ENCODE measurements at regions not wholly inside any gene's neighbourhood (a gene's known extent, or its start where the extent isn't known, plus 50 kb on each side); places are given as distances from the start of the nearest gene placed in this dataset.
A peak's percentile ranks its signal among the peaks of the same experiment; 100 is the strongest.

DNA sequence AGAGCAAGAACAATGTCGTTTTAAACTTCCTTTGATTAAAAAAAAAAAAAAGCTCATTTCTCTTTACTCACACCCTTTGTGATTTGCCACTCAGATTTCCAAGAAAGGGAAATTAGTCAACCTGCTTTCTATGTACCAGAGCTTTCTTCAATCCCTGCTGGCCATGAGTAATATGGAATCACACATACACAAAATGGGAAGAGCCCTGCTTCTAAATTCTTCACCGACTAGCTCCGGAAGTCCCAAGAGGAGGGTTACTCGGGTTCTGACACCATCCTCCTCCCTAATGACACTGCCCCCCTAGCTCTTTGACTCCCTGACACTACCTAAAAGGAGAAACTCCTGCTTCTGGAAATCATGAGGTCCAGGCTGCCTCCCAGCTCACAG is 81.8 kb upstream of the SFMBT2 start:
- no peaks in the 10 kb centered on the region for H3K9me3 ChIP-seq (ENCODE audit: control insufficient read depth, insufficient read depth, low read depth, low read length)
- no peak overlapping the region for H3K27ac ChIP-seq (ENCODE audit: extremely low read depth, low read depth, low read length)
- no peaks in the 10 kb centered on the region for H3K36me3 ChIP-seq (ENCODE audit: control insufficient read depth in 2 of 2, insufficient read depth in 1 of 2, low read length in 2 of 2)
- CTCF ChIA-PET: no interaction called here
- POLR2A ChIA-PET: interaction anchor here (0.7 kb wide), 1 partner anchor 33 kb away, joined by 4 read pairs; no protein-coding TSS in a partner anchor
- H3K4me3 ChIP-seq (ENCODE audit: low read depth, low read length): no peak overlapping the region
- no peak for TF ChIP-seq OSR2 (tag by site-specific recombination; IDR thresholded peaks at IDR 0.05)
- TF ChIP-seq, protein P1, sequence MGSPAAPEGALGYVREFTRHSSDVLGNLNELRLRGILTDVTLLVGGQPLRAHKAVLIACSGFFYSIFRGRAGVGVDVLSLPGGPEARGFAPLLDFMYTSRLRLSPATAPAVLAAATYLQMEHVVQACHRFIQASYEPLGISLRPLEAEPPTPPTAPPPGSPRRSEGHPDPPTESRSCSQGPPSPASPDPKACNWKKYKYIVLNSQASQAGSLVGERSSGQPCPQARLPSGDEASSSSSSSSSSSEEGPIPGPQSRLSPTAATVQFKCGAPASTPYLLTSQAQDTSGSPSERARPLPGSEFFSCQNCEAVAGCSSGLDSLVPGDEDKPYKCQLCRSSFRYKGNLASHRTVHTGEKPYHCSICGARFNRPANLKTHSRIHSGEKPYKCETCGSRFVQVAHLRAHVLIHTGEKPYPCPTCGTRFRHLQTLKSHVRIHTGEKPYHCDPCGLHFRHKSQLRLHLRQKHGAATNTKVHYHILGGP (tag by site-specific recombination; IDR thresholded peaks at IDR 0.05): peak; percentile 31; the same call in 1 of the 2 replicates
- H3K4me1 ChIP-seq (ENCODE audit: control insufficient read depth, insufficient read depth, low read length): peaks cover 8% of the 10 kb centered on the region

DNA sequence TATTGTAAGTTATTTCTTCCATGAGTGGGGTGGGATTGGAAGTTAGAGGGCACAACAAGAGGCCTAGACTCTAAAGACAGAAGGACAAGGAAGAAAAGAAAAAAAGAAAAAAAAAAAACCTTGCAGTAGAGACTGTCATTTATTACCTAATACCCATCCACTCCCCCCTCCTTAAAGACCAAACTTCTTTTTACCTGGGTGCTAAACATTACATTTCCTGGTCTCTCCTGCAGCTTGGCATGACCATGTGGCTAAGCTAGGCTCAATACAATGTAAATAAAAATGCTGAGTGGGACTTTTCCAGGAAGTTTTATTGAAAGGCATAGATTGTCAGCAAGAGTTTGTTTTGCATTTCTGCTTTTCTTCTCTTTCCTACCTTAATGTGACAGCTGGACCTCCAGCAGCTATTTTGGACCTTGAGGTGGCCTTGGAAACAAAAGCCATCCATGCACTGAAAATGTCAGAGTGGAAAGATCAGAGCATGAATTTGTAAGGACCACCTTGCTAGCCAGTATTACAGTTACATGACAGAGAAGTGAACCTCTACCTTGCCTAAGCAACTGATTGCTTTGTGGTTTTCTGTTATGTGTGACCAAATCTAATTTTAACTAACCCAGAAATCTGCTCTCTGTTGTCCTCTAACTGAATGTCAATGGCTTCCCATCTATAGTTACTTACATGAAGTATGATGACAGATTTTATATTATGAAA is 81.3 kb upstream of the SFMBT2 start:
- Histone ChIP-seq H3K4me3 (ENCODE audit: low read depth, low read length) (no peak overlapping the region), H3K9me3 (ENCODE audit: control insufficient read depth, insufficient read depth, low read depth, low read length) (no peaks in the 10 kb centered on the region), H3K27ac (ENCODE audit: extremely low read depth, low read depth, low read length) (no peak overlapping the region), H3K4me1 (ENCODE audit: control insufficient read depth, insufficient read depth, low read length) (peaks cover 10% of the 10 kb centered on the region), H3K36me3 (ENCODE audit: control insufficient read depth in 2 of 2, insufficient read depth in 1 of 2, low read length in 2 of 2) (no peaks in the 10 kb centered on the region)
- CTCF ChIA-PET: interaction anchor here (0.6 kb wide), 1 partner anchor 18 kb away, joined by 5 read pairs; no protein-coding TSS in a partner anchor
- POLR2A ChIA-PET: interaction anchor here (0.7 kb wide), 1 partner anchor 33 kb away, joined by 4 read pairs; no protein-coding TSS in a partner anchor
- TF ChIP-seq ZNF16 (tag by site-specific recombination; IDR thresholded peaks at IDR 0.05; ENCODE audit: low read depth) (no peak), ZNF707 (tag by site-specific recombination; IDR thresholded peaks at IDR 0.05) (no peak), ZNF521 (tag by site-specific recombination; IDR thresholded peaks at IDR 0.05) (no peak), ZNF830 (tag by site-specific recombination; IDR thresholded peaks at IDR 0.05; ENCODE audit: low read depth) (no peak), ZNF140 (tag by site-specific recombination; IDR thresholded peaks at IDR 0.05) (no peak), GLIS1 (tag by site-specific recombination; IDR thresholded peaks at IDR 0.05) (no peak), TCF7L2 (IDR thresholded peaks at IDR 0.05; ENCODE audit: borderline replicate concordance, low read depth, low read length) (no peak), ZNF354C (tag by site-specific recombination; IDR thresholded peaks at IDR 0.05; ENCODE audit: borderline replicate concordance, low read depth) (no peak), ZFP69B (tag by site-specific recombination; IDR thresholded peaks at IDR 0.05) (no peak), HOXC10 (CRISPR knock-in tag; IDR thresholded peaks at IDR 0.05) (no peak)
- TF ChIP-seq, protein P2, sequence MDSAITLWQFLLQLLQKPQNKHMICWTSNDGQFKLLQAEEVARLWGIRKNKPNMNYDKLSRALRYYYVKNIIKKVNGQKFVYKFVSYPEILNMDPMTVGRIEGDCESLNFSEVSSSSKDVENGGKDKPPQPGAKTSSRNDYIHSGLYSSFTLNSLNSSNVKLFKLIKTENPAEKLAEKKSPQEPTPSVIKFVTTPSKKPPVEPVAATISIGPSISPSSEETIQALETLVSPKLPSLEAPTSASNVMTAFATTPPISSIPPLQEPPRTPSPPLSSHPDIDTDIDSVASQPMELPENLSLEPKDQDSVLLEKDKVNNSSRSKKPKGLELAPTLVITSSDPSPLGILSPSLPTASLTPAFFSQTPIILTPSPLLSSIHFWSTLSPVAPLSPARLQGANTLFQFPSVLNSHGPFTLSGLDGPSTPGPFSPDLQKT (IDR thresholded peaks at IDR 0.05; ENCODE audit: borderline replicate concordance, low read depth, low read length): no peak
- TF ChIP-seq, protein P3, sequence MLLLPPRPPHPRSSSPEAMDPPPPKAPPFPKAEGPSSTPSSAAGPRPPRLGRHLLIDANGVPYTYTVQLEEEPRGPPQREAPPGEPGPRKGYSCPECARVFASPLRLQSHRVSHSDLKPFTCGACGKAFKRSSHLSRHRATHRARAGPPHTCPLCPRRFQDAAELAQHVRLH (tag by site-specific recombination; IDR thresholded peaks at IDR 0.05): no peak
- TF ChIP-seq, protein P4, sequence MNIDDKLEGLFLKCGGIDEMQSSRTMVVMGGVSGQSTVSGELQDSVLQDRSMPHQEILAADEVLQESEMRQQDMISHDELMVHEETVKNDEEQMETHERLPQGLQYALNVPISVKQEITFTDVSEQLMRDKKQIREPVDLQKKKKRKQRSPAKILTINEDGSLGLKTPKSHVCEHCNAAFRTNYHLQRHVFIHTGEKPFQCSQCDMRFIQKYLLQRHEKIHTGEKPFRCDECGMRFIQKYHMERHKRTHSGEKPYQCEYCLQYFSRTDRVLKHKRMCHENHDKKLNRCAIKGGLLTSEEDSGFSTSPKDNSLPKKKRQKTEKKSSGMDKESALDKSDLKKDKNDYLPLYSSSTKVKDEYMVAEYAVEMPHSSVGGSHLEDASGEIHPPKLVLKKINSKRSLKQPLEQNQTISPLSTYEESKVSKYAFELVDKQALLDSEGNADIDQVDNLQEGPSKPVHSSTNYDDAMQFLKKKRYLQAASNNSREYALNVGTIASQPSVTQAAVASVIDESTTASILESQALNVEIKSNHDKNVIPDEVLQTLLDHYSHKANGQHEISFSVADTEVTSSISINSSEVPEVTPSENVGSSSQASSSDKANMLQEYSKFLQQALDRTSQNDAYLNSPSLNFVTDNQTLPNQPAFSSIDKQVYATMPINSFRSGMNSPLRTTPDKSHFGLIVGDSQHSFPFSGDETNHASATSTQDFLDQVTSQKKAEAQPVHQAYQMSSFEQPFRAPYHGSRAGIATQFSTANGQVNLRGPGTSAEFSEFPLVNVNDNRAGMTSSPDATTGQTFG (tag by site-specific recombination; IDR thresholded peaks at IDR 0.05; ENCODE audit: borderline replicate concordance): no peak

DNA sequence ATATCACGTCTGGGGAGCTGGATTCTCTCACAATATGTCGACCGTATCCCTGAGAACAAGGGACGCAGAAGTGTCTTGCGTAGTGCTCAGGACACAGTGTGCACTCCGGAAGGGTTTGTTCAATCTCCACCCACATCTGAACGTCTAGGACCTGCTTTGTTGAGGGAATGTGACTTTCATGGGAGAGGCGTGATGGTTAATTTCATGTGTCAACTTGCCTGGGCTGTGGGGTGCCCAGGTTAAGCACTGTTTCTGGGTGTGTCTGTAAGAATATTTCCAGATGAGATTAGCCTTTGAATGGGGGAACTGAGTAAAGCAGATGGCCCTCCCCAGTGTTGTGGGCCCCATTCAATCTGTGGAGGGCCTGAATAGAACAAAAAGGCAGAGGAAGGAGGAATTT is 80.4 kb upstream of the SFMBT2 start:
- Histone ChIP-seq H3K4me3 (ENCODE audit: low read depth, low read length) (no peak overlapping the region), H3K27ac (ENCODE audit: extremely low read depth, low read depth, low read length) (no peak overlapping the region), H3K4me1 (ENCODE audit: control insufficient read depth, insufficient read depth, low read length) (peaks cover 10% of the 10 kb centered on the region), H3K36me3 (ENCODE audit: control insufficient read depth in 2 of 2, insufficient read depth in 1 of 2, low read length in 2 of 2) (no peaks in the 10 kb centered on the region), H3K9me3 (ENCODE audit: control insufficient read depth, insufficient read depth, low read depth, low read length) (no peaks in the 10 kb centered on the region)
- ChIA-PET POLR2A (no interaction called here), CTCF (no interaction called here)
- TF ChIP-seq ZNF394 (tag by site-specific recombination; IDR thresholded peaks at IDR 0.05; ENCODE audit: borderline replicate concordance): no peak
- peak; percentile 84 for TF ChIP-seq ZNF416 (tag by site-specific recombination; IDR thresholded peaks at IDR 0.05)
- TF ChIP-seq, protein P3 (tag by site-specific recombination; IDR thresholded peaks at IDR 0.05): no peak
- TF ChIP-seq, protein P5, sequence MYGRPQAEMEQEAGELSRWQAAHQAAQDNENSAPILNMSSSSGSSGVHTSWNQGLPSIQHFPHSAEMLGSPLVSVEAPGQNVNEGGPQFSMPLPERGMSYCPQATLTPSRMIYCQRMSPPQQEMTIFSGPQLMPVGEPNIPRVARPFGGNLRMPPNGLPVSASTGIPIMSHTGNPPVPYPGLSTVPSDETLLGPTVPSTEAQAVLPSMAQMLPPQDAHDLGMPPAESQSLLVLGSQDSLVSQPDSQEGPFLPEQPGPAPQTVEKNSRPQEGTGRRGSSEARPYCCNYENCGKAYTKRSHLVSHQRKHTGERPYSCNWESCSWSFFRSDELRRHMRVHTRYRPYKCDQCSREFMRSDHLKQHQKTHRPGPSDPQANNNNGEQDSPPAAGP (tag by site-specific recombination; IDR thresholded peaks at IDR 0.05): no peak

Measured in HEK293 (cell line).